Heart left ventricle (tissue), 13 donors: ENCODE measurements at regions not wholly inside any gene's neighbourhood (a gene's known extent, or its start where the extent isn't known, plus 50 kb on each side); places are given as distances from the start of the nearest gene placed in this dataset.

Experiments used
- CTCF ChIP-seq, 12 donors: fragments of 200-600 bp; sonication (generic) in 4 of 12; IDR thresholded peaks; one replicate each; pipeline versions ENCODE4 v1.5.0 to v1.8.0; 2018 to 2022; ENCODE audit warnings: antibody characterized with exemption in 12 of 12, mild to moderate bottlenecking in 5 of 12
- POLR2A ChIP-seq, 2 donors: fragments of 450-650 bp; IDR thresholded peaks; one replicate each; pipeline ENCODE4 v1.6.1; 2017; ENCODE audit warnings: antibody characterized with exemption in 2 of 2, mild to moderate bottlenecking in 2 of 2, moderate library complexity in 2 of 2
- donor health status: ischemic (EF 13 %, LVEDD 7.1; RV severe dilation, severe dysfunction).
- donor health status: DM: no; HTN: yes; CAD: no.
- donor health status: DM: no; HTN: no; CAD: no.
- donor health status: ischemic (EF 25% LVEDD 6.9; RV normal size, moderate dysfunction).
- donor health status: ischemic (EF 25% LVEDD 5.7; RV mildly dilated, moderate dysfunction).
- donor health status: ischemic (EF 35%, LVEDD 5.7; RV mildly dilated, moderate dysfunction).
- donor health status: nonischemic (EF 11% LVEDD 7.7; RV severe dilation, severe dysfunction).
- donor health status: DM: yes; HTN: yes; CAD: no.
- donor health status: PGD.
- donor health status: ischemic (EF 29% LVEDD 5.4; RV normal size, mild dysfunction).
- donor health status: nonischemic (EF 23%, LVEDD 6.1; RV moderate dilation, normal function).

DNA sequence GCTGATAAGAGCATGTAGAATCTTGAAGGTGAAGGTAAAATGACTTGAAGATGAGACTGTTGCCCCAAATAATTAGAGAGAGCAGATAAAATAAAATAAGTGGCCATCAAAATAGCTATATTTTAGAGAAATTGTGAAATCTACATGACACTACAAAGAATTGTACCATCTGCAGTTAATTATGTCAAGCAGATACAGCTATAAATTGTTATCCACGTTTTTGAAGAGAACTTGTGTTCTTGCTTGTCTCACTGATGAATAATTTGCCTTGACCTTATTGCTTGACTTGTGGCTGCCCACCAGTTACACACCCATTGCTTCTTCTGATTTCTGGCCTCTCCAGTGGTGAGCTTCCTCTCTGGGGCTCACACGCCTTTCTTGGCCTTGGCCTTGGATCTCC, 75.8 kb upstream of the TNIP3 start:
- TF ChIP-seq CTCF (IDR thresholded peaks at IDR 0.05): no peak
- TF ChIP-seq POLR2A (IDR thresholded peaks at IDR 0.05): no peak
